H9 (cell line): ENCODE measurements at regions not wholly inside any gene's neighbourhood (a gene's known extent, or its start where the extent isn't known, plus 50 kb on each side); places are given as distances from the start of the nearest gene placed in this dataset.

Experiments
- DNase-seq: peaks from one replicate; pipeline ENCODE4 v3.0.0-alpha.2; 2017
- H2AFZ ChIP-seq: one replicate; pipeline ENCODE4 v1.6.1; 2013; ENCODE audit warnings: mild to moderate bottlenecking, low read length, control low read depth, moderate library complexity
- H2AK5ac ChIP-seq: 2 replicates; pipeline ENCODE4 v1.6.1; 2013; ENCODE audit warnings: low read length, control low read depth, mixed read lengths; ENCODE audit not compliant: insufficient read length
- H2BK120ac ChIP-seq: one replicate; pipeline ENCODE4 v1.6.1; 2013; ENCODE audit warnings: low read depth, mild to moderate bottlenecking, low read length, control low read depth, inconsistent platforms; ENCODE audit not compliant: poor library complexity, severe bottlenecking
- H2BK12ac ChIP-seq: 2 replicates; pipeline ENCODE4 v1.6.1; 2013; ENCODE audit warnings: low read length, control low read depth, mixed read lengths, low read depth; ENCODE audit not compliant: insufficient read length
- H2BK15ac ChIP-seq: 2 replicates; pipeline ENCODE4 v1.6.1; 2013; ENCODE audit warnings: low read depth, low read length, control low read depth
- H2BK20ac ChIP-seq: one replicate; pipeline ENCODE4 v1.6.1; 2013; ENCODE audit warnings: low read depth, mild to moderate bottlenecking, low read length, control low read depth, inconsistent platforms; ENCODE audit not compliant: poor library complexity, severe bottlenecking
- H2BK5ac ChIP-seq: 2 replicates; pipeline ENCODE4 v1.6.1; 2013; ENCODE audit warnings: low read length, control low read depth, mixed read lengths; ENCODE audit not compliant: insufficient read length
- H3K14ac ChIP-seq: 2 replicates; pipeline ENCODE4 v1.6.1; 2013; ENCODE audit warnings: low read length, control low read depth; ENCODE audit not compliant: insufficient read depth
- H3K18ac ChIP-seq: 2 replicates; pipeline ENCODE4 v1.6.1; 2013; ENCODE audit warnings: low read depth, mild to moderate bottlenecking, mixed read lengths, low read length, control low read depth; ENCODE audit not compliant: insufficient read length
- H3K23ac ChIP-seq: 2 replicates; pipeline ENCODE4 v1.6.1; 2013; ENCODE audit warnings: low read length, control low read depth, mixed read lengths, low read depth; ENCODE audit not compliant: insufficient read length
- H3K23me2 ChIP-seq: 2 replicates; pipeline ENCODE4 v1.6.1; 2013; ENCODE audit warnings: low read depth, mild to moderate bottlenecking, mixed read lengths, low read length, control low read depth; ENCODE audit not compliant: insufficient read length, poor library complexity, severe bottlenecking
- H3K27ac ChIP-seq: 2 replicates; pipeline ENCODE4 v1.5.1; 2013; ENCODE audit warnings: low read length, control low read depth, mixed read lengths, low read depth; ENCODE audit not compliant: insufficient read length
- H3K27me3 ChIP-seq: 2 replicates; pipeline ENCODE4 v1.6.1; 2013; ENCODE audit warnings: low read length, control low read depth, inconsistent platforms; ENCODE audit not compliant: insufficient read depth
- H3K4ac ChIP-seq: 2 replicates; pipeline ENCODE4 v1.6.1; 2013; ENCODE audit warnings: low read depth, mild to moderate bottlenecking, control low read depth, inconsistent platforms, low read length, moderate library complexity
- H3K4me1 ChIP-seq: 2 replicates; pipeline ENCODE4 v1.6.1; 2013; ENCODE audit warnings: low read length, control low read depth, inconsistent platforms; ENCODE audit not compliant: insufficient read depth
- H3K4me2 ChIP-seq: 2 replicates; pipeline ENCODE4 v1.6.1; 2013; ENCODE audit warnings: low read length, control low read depth, mixed read lengths; ENCODE audit not compliant: insufficient read length, insufficient read depth
- H3K56ac ChIP-seq: 2 replicates; pipeline ENCODE4 v1.6.1; 2013; ENCODE audit warnings: low read depth, mild to moderate bottlenecking, mixed read lengths, low read length, control low read depth; ENCODE audit not compliant: insufficient read length
- H3K79me1 ChIP-seq: 2 replicates; pipeline ENCODE4 v1.6.1; 2013; ENCODE audit warnings: low read depth, mild to moderate bottlenecking, moderate library complexity, low read length, control low read depth, inconsistent platforms; ENCODE audit not compliant: insufficient read depth, poor library complexity, severe bottlenecking
- H3K79me2 ChIP-seq: 2 replicates; pipeline ENCODE4 v1.6.1; 2013; ENCODE audit warnings: low read length, control low read depth, inconsistent platforms; ENCODE audit not compliant: insufficient read depth
- H3K9ac ChIP-seq: 2 replicates; pipeline ENCODE4 v1.6.1; 2013; ENCODE audit warnings: low read length, control low read depth, mixed read lengths; ENCODE audit not compliant: insufficient read length; ENCODE audit errors: extremely low read depth
- H3K9me3 ChIP-seq: one replicate; pipeline ENCODE4 v1.6.1; 2013; ENCODE audit warnings: low read depth, low read length, inconsistent platforms; ENCODE audit not compliant: control insufficient read depth
- H3T11ph ChIP-seq: one replicate; pipeline ENCODE4 v1.6.1; 2013; ENCODE audit warnings: mild to moderate bottlenecking, low read length, control low read depth, inconsistent platforms
- H4K20me1 ChIP-seq: one replicate; pipeline ENCODE4 v1.6.1; 2013; ENCODE audit not compliant: control insufficient read depth, insufficient read length, insufficient read depth
- H4K5ac ChIP-seq: 2 replicates; pipeline ENCODE4 v1.6.1; 2013; ENCODE audit warnings: low read depth, mild to moderate bottlenecking, mixed read lengths, low read length, control low read depth; ENCODE audit not compliant: insufficient read length
- H4K8ac ChIP-seq: replicated peaks from 2 replicates; pipeline ENCODE4 v1.6.1; 2013; ENCODE audit warnings: low read length, control low read depth, mixed read lengths, low read depth; ENCODE audit not compliant: insufficient read length
- H4K91ac ChIP-seq: 2 replicates; pipeline ENCODE4 v1.6.1; 2013; ENCODE audit warnings: low read depth, mild to moderate bottlenecking, moderate library complexity, mixed read lengths, low read length, control low read depth; ENCODE audit not compliant: insufficient read length
- H3K27ac Mint-ChIP-seq, 3 experiments: 2 replicates in 2 of 3; 3 replicates in 1 of 3; pipeline ENCODE4 v1.8.0; 2020 to 2021; ENCODE audit warnings: mixed read lengths in 3 of 3, mild to moderate bottlenecking in 1 of 3, moderate library complexity in 1 of 3
- H3K27me3 Mint-ChIP-seq: 2 replicates; pipeline ENCODE4 v1.8.0; 2021; ENCODE audit warnings: low read depth, mild to moderate bottlenecking, moderate library complexity, mixed read lengths
- H3K36me3 Mint-ChIP-seq, 3 experiments: 2 replicates in 2 of 3; 3 replicates in 1 of 3; pipeline ENCODE4 v1.8.0; 2020 to 2021; ENCODE audit warnings: low read depth in 3 of 3, mixed read lengths in 3 of 3; ENCODE audit not compliant: insufficient read depth in 1 of 3
- H3K4me1 Mint-ChIP-seq, 2 experiments: 2 replicates each; pipeline ENCODE4 v1.8.0; 2020; ENCODE audit warnings: mixed read lengths in 2 of 2
- H3K4me3 Mint-ChIP-seq, 2 experiments: 2 replicates in 1 of 2; 3 replicates in 1 of 2; pipeline ENCODE4 v1.8.0; 2020 to 2021; ENCODE audit warnings: mild to moderate bottlenecking in 2 of 2, mixed read lengths in 2 of 2, moderate library complexity in 1 of 2
- H3K9me3 Mint-ChIP-seq, 2 experiments: 2 replicates in 1 of 2; 3 replicates in 1 of 2; pipeline ENCODE4 v1.8.0; 2020; ENCODE audit warnings: mild to moderate bottlenecking in 2 of 2, mixed read lengths in 2 of 2, moderate library complexity in 1 of 2
- CTCF ChIP-seq: fragments of 200-600 bp; sonication (generic); conservative IDR thresholded peaks from 3 replicates; pipeline ENCODE4 v1.8.0; 2021; ENCODE audit warnings: antibody characterized with exemption, mild to moderate bottlenecking
- WGBS: extraction: QIAGEN DNeasy Blood & Tissue Kit; methylation state at CpG from one replicate; pipeline ENCODE4 v1.1.7; 2013; ENCODE audit warnings: missing lambda C conversion rate, low lambda C conversion rate, mixed read lengths; ENCODE audit not compliant: insufficient read length; ENCODE audit errors: extremely low coverage; 5-methylcytosine and 5-hydroxymethylcytosine counted together

GRCh38 chr9:126223798-126224531 is 102.7 kb upstream of the MVB12B start:
- Mint-ChIP-seq H3K27ac (no peak overlapping the region; a peak in 2 of 7 replicates), H3K9me3 (peaks cover 0 to 6% of the 10 kb centered on the region in 2 experiments; a peak in 2 of 5 replicates), H3K4me1 (peaks cover 0 to 8% of the 10 kb centered on the region in 2 experiments; a peak in 2 of 4 replicates), H3K4me3 (no peak overlapping the region), H3K27me3 (peaks cover 21% of the 10 kb centered on the region), H3K36me3 (peaks cover 0 to 7% (median 0%) of the 10 kb centered on the region in 3 experiments; a peak in 2 of 7 replicates)
- H3K9me3 ChIP-seq = no peaks in the 10 kb centered on the region
- no peak overlapping the region for H3K27ac ChIP-seq
- no peak overlapping the region for H2BK5ac ChIP-seq
- no CpG with 5 or more reads among the region's 6 CpGs for WGBS
- H2AK5ac ChIP-seq = no peak overlapping the region
- TF ChIP-seq CTCF = no peak
- H3K4me2 ChIP-seq = no peak overlapping the region
- H3K56ac ChIP-seq = no peak overlapping the region
- no peak overlapping the region for H2BK15ac ChIP-seq
- no peaks in the 10 kb centered on the region for H3K4me1 ChIP-seq
- H2BK20ac ChIP-seq = no peak overlapping the region
- H3K9ac ChIP-seq = no peak overlapping the region
- no peak overlapping the region for H4K5ac ChIP-seq
- H4K91ac ChIP-seq = no peak overlapping the region
- no peak overlapping the region for H3K14ac ChIP-seq
- no peak overlapping the region for H3T11ph ChIP-seq
- peak; percentile 10 for DNase-seq
- no peaks in the 10 kb centered on the region for H3K23me2 ChIP-seq
- no peak overlapping the region for H3K4ac ChIP-seq
- no peaks in the 10 kb centered on the region for H4K20me1 ChIP-seq
- H2BK12ac ChIP-seq = no peak overlapping the region
- H4K8ac ChIP-seq = no peak overlapping the region
- no peaks in the 10 kb centered on the region for H3K79me1 ChIP-seq
- no peaks in the 10 kb centered on the region for H3K27me3 ChIP-seq
- H2BK120ac ChIP-seq = no peak overlapping the region
- no peak overlapping the region for H3K23ac ChIP-seq
- H3K18ac ChIP-seq = no peak overlapping the region
- H2AFZ ChIP-seq = no peak overlapping the region
- no peaks in the 10 kb centered on the region for H3K79me2 ChIP-seq
